ENCODE measurements at regions not wholly inside any gene's neighbourhood (a gene's known extent, or its start where the extent isn't known, plus 50 kb on each side); places are given as distances from the start of the nearest gene placed in this dataset.

GRCh38 chr10:10014846-10015245, 1002.8 kb upstream of the CELF2 start:
- TF ChIP-seq POLR2AphosphoS5 (IDR thresholded peaks at IDR 0.05; ENCODE audit: low read depth, low read length) = no peak
- TF ChIP-seq SIN3A (IDR thresholded peaks at IDR 0.05; ENCODE audit: low read depth) = no peak
- TF ChIP-seq SRF (IDR thresholded peaks at IDR 0.05; ENCODE audit: low read depth) = no peak
- TF ChIP-seq CTCF (IDR thresholded peaks at IDR 0.05 in 2 of 3, conservative IDR thresholded peaks at IDR 0.05 in 1 of 3; ENCODE audit: borderline replicate concordance in 1 of 3, insufficient read depth in 1 of 3, low read depth in 2 of 3, low read length in 2 of 3) = no peak

Measured in HCT116 (cell line).